H1 (cell line): ENCODE measurements at regions not wholly inside any gene's neighbourhood (a gene's known extent, or its start where the extent isn't known, plus 50 kb on each side); places are given as distances from the start of the nearest gene placed in this dataset.

Experiments
- EP300 ChIP-seq, 2 experiments: IDR thresholded peaks; 1 replicate in 1 of 2; 2 replicates in 1 of 2; pipeline ENCODE4 v1.6.1; 2011 to 2012; ENCODE audit warnings: low read depth in 2 of 2, low read length in 2 of 2, mild to moderate bottlenecking in 2 of 2, borderline replicate concordance in 1 of 2, inconsistent platforms in 1 of 2, moderate library complexity in 1 of 2
- TCF12 ChIP-seq: IDR thresholded peaks from 2 replicates; pipeline ENCODE4 v1.6.1; 2011; ENCODE audit warnings: low read depth, mild to moderate bottlenecking, low read length

DNA sequence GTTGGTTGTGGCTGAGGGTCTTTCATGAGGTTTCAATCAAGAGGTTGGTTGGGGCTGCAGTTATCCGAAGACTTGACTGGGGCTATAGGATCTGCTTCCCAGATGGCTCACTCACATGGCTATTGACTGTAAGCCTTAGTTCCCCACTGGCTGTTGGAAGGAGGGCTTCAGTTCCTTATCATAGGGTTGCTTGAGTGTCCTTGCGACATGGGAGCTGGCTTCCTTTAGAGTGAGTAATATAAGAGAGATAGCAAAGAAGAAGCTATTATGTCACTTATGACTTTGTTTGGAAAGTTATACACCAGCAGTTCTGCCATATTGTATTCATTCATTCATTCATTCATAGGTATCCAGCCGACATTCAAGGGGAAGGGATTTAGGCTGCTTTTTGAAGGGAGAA is 121.4 kb upstream of the WSCD1 start:
- no peak for TF ChIP-seq EP300 (IDR thresholded peaks at IDR 0.05; ENCODE audit: borderline replicate concordance in 1 of 2, low read depth in 2 of 2, low read length in 2 of 2)
- TF ChIP-seq TCF12 = no peak
